ENCODE measurements at regions not wholly inside any gene's neighbourhood (a gene's known extent, or its start where the extent isn't known, plus 50 kb on each side); places are given as distances from the start of the nearest gene placed in this dataset.

DNA sequence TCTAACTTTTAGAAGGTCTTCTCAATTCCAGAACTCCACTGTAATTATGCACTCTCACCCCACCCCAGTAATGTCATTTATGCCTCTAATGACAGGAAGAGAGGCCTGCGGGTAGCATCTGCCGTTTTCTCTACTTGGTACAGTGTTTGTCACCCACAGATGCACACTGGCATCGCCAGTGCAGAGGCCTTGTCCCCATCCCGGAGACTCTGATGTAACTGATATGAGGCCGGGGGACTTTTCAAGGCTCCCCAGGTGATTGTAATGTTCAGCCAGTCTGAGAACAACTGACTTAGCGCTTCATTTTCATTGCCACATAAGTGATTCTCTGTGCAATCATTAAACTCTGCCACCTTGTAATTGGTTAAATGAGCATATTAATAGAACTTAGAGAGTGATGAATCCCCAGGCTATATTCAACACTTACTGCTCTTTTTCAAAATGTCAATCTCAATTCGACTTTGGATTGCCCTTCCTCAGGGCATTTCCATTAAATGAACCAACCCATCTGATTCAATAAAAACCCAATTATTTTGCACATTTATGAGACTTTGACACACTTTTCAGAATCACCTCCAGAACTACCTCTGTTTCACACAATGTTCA lies 113.2 kb downstream of the HERPUD2 start:
- no peak overlapping the region for H3K27ac Mint-ChIP-seq
- no peaks in the 10 kb centered on the region for H3K36me3 Mint-ChIP-seq
- no peak overlapping the region for H3K4me3 Mint-ChIP-seq
- TF ChIP-seq, protein P1, sequence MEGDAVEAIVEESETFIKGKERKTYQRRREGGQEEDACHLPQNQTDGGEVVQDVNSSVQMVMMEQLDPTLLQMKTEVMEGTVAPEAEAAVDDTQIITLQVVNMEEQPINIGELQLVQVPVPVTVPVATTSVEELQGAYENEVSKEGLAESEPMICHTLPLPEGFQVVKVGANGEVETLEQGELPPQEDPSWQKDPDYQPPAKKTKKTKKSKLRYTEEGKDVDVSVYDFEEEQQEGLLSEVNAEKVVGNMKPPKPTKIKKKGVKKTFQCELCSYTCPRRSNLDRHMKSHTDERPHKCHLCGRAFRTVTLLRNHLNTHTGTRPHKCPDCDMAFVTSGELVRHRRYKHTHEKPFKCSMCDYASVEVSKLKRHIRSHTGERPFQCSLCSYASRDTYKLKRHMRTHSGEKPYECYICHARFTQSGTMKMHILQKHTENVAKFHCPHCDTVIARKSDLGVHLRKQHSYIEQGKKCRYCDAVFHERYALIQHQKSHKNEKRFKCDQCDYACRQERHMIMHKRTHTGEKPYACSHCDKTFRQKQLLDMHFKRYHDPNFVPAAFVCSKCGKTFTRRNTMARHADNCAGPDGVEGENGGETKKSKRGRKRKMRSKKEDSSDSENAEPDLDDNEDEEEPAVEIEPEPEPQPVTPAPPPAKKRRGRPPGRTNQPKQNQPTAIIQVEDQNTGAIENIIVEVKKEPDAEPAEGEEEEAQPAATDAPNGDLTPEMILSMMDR (conservative IDR thresholded peaks at IDR 0.05), result no peak
- no peak for DNase-seq (ENCODE audit: extremely low spot score, unreplicated experiment)
- no peaks in the 10 kb centered on the region for H3K4me1 Mint-ChIP-seq (ENCODE audit: unreplicated experiment)
- no peaks in the 10 kb centered on the region for H3K27me3 Mint-ChIP-seq
- no peaks in the 10 kb centered on the region for H3K9me3 Mint-ChIP-seq

- H3K9me3 Mint-ChIP-seq, result no peaks in the 10 kb centered on the region
- TF ChIP-seq, protein P1 (conservative IDR thresholded peaks at IDR 0.05), result no peak
- no peaks in the 10 kb centered on the region for H3K4me1 Mint-ChIP-seq (ENCODE audit: unreplicated experiment)
- no peaks in the 10 kb centered on the region for H3K27me3 Mint-ChIP-seq
- DNase-seq (ENCODE audit: extremely low spot score, unreplicated experiment), result no peak
- H3K4me3 Mint-ChIP-seq, result no peak overlapping the region
- H3K36me3 Mint-ChIP-seq, result no peaks in the 10 kb centered on the region
- no peak overlapping the region for H3K27ac Mint-ChIP-seq
Measured at GRCh38 chr7:35576031-35576573, 118.8 kb downstream of the HERPUD2 start.

GRCh38 chr7:35571611-35572240 lies 123.2 kb downstream of the HERPUD2 start:
- Mint-ChIP-seq H3K36me3 (no peaks in the 10 kb centered on the region), H3K4me3 (no peak overlapping the region)
- TF ChIP-seq, protein P1 (conservative IDR thresholded peaks at IDR 0.05), result no peak

GRCh38 chr7:35570937-35571336 lies 124.0 kb downstream of the HERPUD2 start:
- Mint-ChIP-seq H3K4me3 (no peak overlapping the region), H3K27me3 (no peaks in the 10 kb centered on the region), H3K27ac (no peak overlapping the region), H3K9me3 (no peaks in the 10 kb centered on the region), H3K36me3 (no peaks in the 10 kb centered on the region), H3K4me1 (ENCODE audit: unreplicated experiment) (no peaks in the 10 kb centered on the region)
- no peak for DNase-seq (ENCODE audit: extremely low spot score, unreplicated experiment)
- TF ChIP-seq, protein P1 (conservative IDR thresholded peaks at IDR 0.05), result no peak

More at GRCh38 chr7:35571611-35572240, 123.2 kb downstream of the HERPUD2 start:
- no peaks in the 10 kb centered on the region for H3K4me1 Mint-ChIP-seq (ENCODE audit: unreplicated experiment)
- H3K27me3 Mint-ChIP-seq, result no peaks in the 10 kb centered on the region
- no peaks in the 10 kb centered on the region for H3K9me3 Mint-ChIP-seq
- no peak for DNase-seq (ENCODE audit: extremely low spot score, unreplicated experiment)
- H3K27ac Mint-ChIP-seq, result no peak overlapping the region

- H3K27me3 Mint-ChIP-seq, result no peaks in the 10 kb centered on the region
- no peaks in the 10 kb centered on the region for H3K9me3 Mint-ChIP-seq
- DNase-seq (ENCODE audit: extremely low spot score, unreplicated experiment), result no peak
- no peaks in the 10 kb centered on the region for H3K36me3 Mint-ChIP-seq
- TF ChIP-seq, protein P1 (conservative IDR thresholded peaks at IDR 0.05), result no peak
- H3K4me3 Mint-ChIP-seq, result no peak overlapping the region
- peaks cover 4% of the 10 kb centered on the region for H3K4me1 Mint-ChIP-seq (ENCODE audit: unreplicated experiment)
- H3K27ac Mint-ChIP-seq, result no peak overlapping the region
Measured at GRCh38 chr7:35565927-35566326, 129.0 kb downstream of the HERPUD2 start.

Data from type B pancreatic cell (in vitro differentiated cells).